ELF-1 (cell line): ENCODE measurements at regions not wholly inside any gene's neighbourhood (a gene's known extent, or its start where the extent isn't known, plus 50 kb on each side); places are given as distances from the start of the nearest gene placed in this dataset.
"Not testable (repeated sequence)": the region's sequence is repeated elsewhere in the genome, so short reads cannot be mapped to it uniquely, and the experiment has no call there.

ENCODE experiments used
- DNase-seq: peaks from one replicate; pipeline ENCODE4 v3.0.0-alpha.2; 2016; ENCODE audit warnings: low read depth, low spot score

GRCh38 chr5:124514956-124515355, 231.5 kb downstream of the ZNF608 start:
- no peak for DNase-seq

GRCh38 chr5:124512952-124513632, 233.3 kb downstream of the ZNF608 start:
- DNase-seq: no peak

GRCh38 chr5:124512236-124512635, 234.2 kb downstream of the ZNF608 start:
- no peak for DNase-seq

- DNase-seq: no peak
These were observed 234.6 kb downstream of the ZNF608 start for GRCh38 chr5:124511791-124512190.

GRCh38 chr5:124507688-124508087, 238.8 kb downstream of the ZNF608 start:
- no peak for DNase-seq

- DNase-seq: no peak
These were observed 242.1 kb downstream of the ZNF608 start for GRCh38 chr5:124504081-124504916.

GRCh38 chr5:124502551-124502950, 243.9 kb downstream of the ZNF608 start:
- DNase-seq: no peak

- not testable (repeated sequence) for DNase-seq
These were observed 246.6 kb downstream of the ZNF608 start for GRCh38 chr5:124499818-124500217.

- not testable (repeated sequence) for DNase-seq
These were observed 249.5 kb downstream of the ZNF608 start for GRCh38 chr5:124496968-124497367.

GRCh38 chr5:124494540-124495116, 251.8 kb downstream of the ZNF608 start:
- no peak for DNase-seq

- DNase-seq: no peak
These were observed 253.8 kb downstream of the ZNF608 start for GRCh38 chr5:124492444-124493224.

GRCh38 chr5:124490315-124490714, 256.1 kb downstream of the ZNF608 start:
- DNase-seq: not testable (repeated sequence)

GRCh38 chr5:124481419-124481818, 265.0 kb downstream of the ZNF608 start:
- DNase-seq: no peak

- no peak for DNase-seq
These were observed 265.5 kb downstream of the ZNF608 start for GRCh38 chr5:124480964-124481363.

GRCh38 chr5:124480022-124480421, 266.4 kb downstream of the ZNF608 start:
- DNase-seq: no peak

GRCh38 chr5:124478264-124478663, 268.2 kb downstream of the ZNF608 start:
- DNase-seq: no peak

- no peak for DNase-seq
These were observed 268.9 kb downstream of the ZNF608 start for GRCh38 chr5:124477577-124477976.

- DNase-seq: peak; percentile 61
These were observed 269.4 kb downstream of the ZNF608 start for GRCh38 chr5:124477062-124477461.

- no peak for DNase-seq
These were observed 271.8 kb downstream of the ZNF608 start for GRCh38 chr5:124474528-124475215.

GRCh38 chr5:124468671-124469411, 277.6 kb downstream of the ZNF608 start:
- DNase-seq: no peak
